ENCODE measurements at regions not wholly inside any gene's neighbourhood (a gene's known extent, or its start where the extent isn't known, plus 50 kb on each side); places are given as distances from the start of the nearest gene placed in this dataset.

- 92 to 100% methylated on average over 1 of the region's 1 CpG for whole genome bisulfite sequencing, 2 donors
- H3K4me3 ChIP-seq, result no peak overlapping the region
Observed at GRCh38 chr1:239812580-239812979, 279.1 kb upstream of the FMN2 start.

GRCh38 chr1:239814306-239814881, 277.3 kb upstream of the FMN2 start:
- WGBS, 2 donors, result 60 to 69% methylated on average over 8 of the region's 8 CpGs
- peak; percentile 74 for DNase-seq
- TF ChIP-seq POLR2A (IDR thresholded peaks at IDR 0.05) (no peak), POLR2AphosphoS5 (IDR thresholded peaks at IDR 0.05) (peak in 3 of 4 donors; percentile 18 to 62 (median 50)), CTCF (IDR thresholded peaks at IDR 0.05) (no peak), EP300 (IDR thresholded peaks at IDR 0.05) (peak in 1 of 4 donors; percentile 2)

More at GRCh38 chr1:239812580-239812979, 279.1 kb upstream of the FMN2 start:
- intact Hi-C loops (cut with DNase I), result loop anchor here (10.0 kb wide), 1 partner anchor 82 kb away; no protein-coding TSS in a partner anchor
- H3K9me3 ChIP-seq, result no peaks in the 10 kb centered on the region
- peaks cover 0 to 55% (median 48%) of the 10 kb centered on the region in 4 donors for H3K4me1 ChIP-seq
- TF ChIP-seq POLR2A (IDR thresholded peaks at IDR 0.05) (no peak), CTCF (IDR thresholded peaks at IDR 0.05) (no peak), POLR2AphosphoS5 (IDR thresholded peaks at IDR 0.05) (no peak), EP300 (IDR thresholded peaks at IDR 0.05) (no peak)
- no peaks in the 10 kb centered on the region for H3K36me3 ChIP-seq
- no peak for DNase-seq
- H3K27ac ChIP-seq, result peak overlapping the region in 1 of 4 donors; percentile 33
- H3K27me3 ChIP-seq, result no peaks in the 10 kb centered on the region

GRCh38 chr1:239815074-239815473, 276.6 kb upstream of the FMN2 start:
- Histone ChIP-seq H3K27ac (peak overlapping the region; percentile 79 to 91 (median 83)), H3K36me3 (no peaks in the 10 kb centered on the region), H3K4me3 (no peak overlapping the region), H3K27me3 (no peaks in the 10 kb centered on the region), H3K4me1 (peaks cover 0 to 48% (median 41%) of the 10 kb centered on the region in 4 donors), H3K9me3 (no peaks in the 10 kb centered on the region)
- DNase-seq, result no peak
- 91 to 96% methylated on average over 4 of the region's 4 CpGs for whole genome bisulfite sequencing, 2 donors
- intact Hi-C loops (cut with DNase I), result loop anchor here (10.0 kb wide), 1 partner anchor 80 kb away; no protein-coding TSS in a partner anchor
- TF ChIP-seq POLR2AphosphoS5 (IDR thresholded peaks at IDR 0.05), result no peak
- TF ChIP-seq EP300 (IDR thresholded peaks at IDR 0.05), result no peak
- TF ChIP-seq CTCF (IDR thresholded peaks at IDR 0.05), result no peak
- no peak for TF ChIP-seq POLR2A (IDR thresholded peaks at IDR 0.05)

More at GRCh38 chr1:239814306-239814881, 277.3 kb upstream of the FMN2 start:
- no peaks in the 10 kb centered on the region for H3K36me3 ChIP-seq
- intact Hi-C loops (cut with DNase I), result loop anchor here (10.0 kb wide), 1 partner anchor 80 kb away; no protein-coding TSS in a partner anchor
- peak overlapping the region; percentile 66 to 91 (median 83) for H3K27ac ChIP-seq
- H3K4me1 ChIP-seq, result peaks cover 0 to 55% (median 45%) of the 10 kb centered on the region in 4 donors
- H3K4me3 ChIP-seq, result no peak overlapping the region
- H3K27me3 ChIP-seq, result no peaks in the 10 kb centered on the region
- H3K9me3 ChIP-seq, result no peaks in the 10 kb centered on the region

- H3K4me3 ChIP-seq, result no peak overlapping the region
- TF ChIP-seq POLR2AphosphoS5 (IDR thresholded peaks at IDR 0.05), result peak in 2 of 4 donors; percentile 55 to 71
- TF ChIP-seq CTCF (IDR thresholded peaks at IDR 0.05), result no peak
- peak; percentile 83 for DNase-seq
- WGBS, 2 donors, result 54 to 55% methylated on average over 5 of the region's 5 CpGs
- H3K4me1 ChIP-seq, result peaks cover 0 to 44% (median 39%) of the 10 kb centered on the region in 4 donors
- no peaks in the 10 kb centered on the region for H3K36me3 ChIP-seq
- intact Hi-C loops (cut with DNase I), result loop anchor here (2.0 to 10.0 kb wide), 2 partner anchors 79 to 429 kb away; partner anchors contain the start of gene CHRM3
- H3K9me3 ChIP-seq, result no peaks in the 10 kb centered on the region
- no peaks in the 10 kb centered on the region for H3K27me3 ChIP-seq
- H3K27ac ChIP-seq, result peak overlapping the region; percentile 79 to 91 (median 83)
Observed at GRCh38 chr1:239816081-239816782, 275.5 kb upstream of the FMN2 start.
